ENCODE measurements at regions not wholly inside any gene's neighbourhood (a gene's known extent, or its start where the extent isn't known, plus 50 kb on each side); places are given as distances from the start of the nearest gene placed in this dataset.

DNA sequence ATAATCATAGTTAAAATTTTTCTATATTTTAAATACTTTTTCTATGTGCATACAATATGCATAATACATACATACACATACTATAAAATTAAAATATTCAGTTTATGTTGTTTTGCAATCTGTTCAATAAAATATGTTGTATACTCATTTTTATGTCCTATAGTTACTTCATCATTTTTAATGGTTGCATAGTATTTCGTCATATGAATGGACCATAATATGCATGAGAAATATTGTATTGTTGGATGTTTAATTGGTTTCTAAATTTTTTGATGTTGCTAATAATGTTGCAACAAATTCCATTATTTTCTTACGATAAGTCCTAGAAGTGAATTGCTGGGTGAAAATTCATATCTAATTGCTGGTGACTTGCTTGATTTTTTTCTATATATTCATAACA lies 211.5 kb upstream of the GCFC2 start:
- ATAC-seq: no peak
- WGBS (ENCODE audit: insufficient coverage, low coverage, low lambda C conversion rate, missing lambda C conversion rate): 79% methylated on average over 2 of the region's 2 CpGs
- no peak overlapping the region for H3K4me3 ChIP-seq
- no peaks in the 10 kb centered on the region for H3K4me1 ChIP-seq
- no peaks in the 10 kb centered on the region for H3K36me3 ChIP-seq
- H3K9me3 ChIP-seq: no peaks in the 10 kb centered on the region
- no peaks in the 10 kb centered on the region for H3K27me3 ChIP-seq
- intact Hi-C loops (cut with DNase I): no loop called here
- H3K27ac ChIP-seq: no peak overlapping the region
- DNase-seq: no peak
- no peak for TF ChIP-seq POLR2A (IDR thresholded peaks at IDR 0.05)
- TF ChIP-seq, protein P1, sequence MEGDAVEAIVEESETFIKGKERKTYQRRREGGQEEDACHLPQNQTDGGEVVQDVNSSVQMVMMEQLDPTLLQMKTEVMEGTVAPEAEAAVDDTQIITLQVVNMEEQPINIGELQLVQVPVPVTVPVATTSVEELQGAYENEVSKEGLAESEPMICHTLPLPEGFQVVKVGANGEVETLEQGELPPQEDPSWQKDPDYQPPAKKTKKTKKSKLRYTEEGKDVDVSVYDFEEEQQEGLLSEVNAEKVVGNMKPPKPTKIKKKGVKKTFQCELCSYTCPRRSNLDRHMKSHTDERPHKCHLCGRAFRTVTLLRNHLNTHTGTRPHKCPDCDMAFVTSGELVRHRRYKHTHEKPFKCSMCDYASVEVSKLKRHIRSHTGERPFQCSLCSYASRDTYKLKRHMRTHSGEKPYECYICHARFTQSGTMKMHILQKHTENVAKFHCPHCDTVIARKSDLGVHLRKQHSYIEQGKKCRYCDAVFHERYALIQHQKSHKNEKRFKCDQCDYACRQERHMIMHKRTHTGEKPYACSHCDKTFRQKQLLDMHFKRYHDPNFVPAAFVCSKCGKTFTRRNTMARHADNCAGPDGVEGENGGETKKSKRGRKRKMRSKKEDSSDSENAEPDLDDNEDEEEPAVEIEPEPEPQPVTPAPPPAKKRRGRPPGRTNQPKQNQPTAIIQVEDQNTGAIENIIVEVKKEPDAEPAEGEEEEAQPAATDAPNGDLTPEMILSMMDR (IDR thresholded peaks at IDR 0.05): no peak

DNA sequence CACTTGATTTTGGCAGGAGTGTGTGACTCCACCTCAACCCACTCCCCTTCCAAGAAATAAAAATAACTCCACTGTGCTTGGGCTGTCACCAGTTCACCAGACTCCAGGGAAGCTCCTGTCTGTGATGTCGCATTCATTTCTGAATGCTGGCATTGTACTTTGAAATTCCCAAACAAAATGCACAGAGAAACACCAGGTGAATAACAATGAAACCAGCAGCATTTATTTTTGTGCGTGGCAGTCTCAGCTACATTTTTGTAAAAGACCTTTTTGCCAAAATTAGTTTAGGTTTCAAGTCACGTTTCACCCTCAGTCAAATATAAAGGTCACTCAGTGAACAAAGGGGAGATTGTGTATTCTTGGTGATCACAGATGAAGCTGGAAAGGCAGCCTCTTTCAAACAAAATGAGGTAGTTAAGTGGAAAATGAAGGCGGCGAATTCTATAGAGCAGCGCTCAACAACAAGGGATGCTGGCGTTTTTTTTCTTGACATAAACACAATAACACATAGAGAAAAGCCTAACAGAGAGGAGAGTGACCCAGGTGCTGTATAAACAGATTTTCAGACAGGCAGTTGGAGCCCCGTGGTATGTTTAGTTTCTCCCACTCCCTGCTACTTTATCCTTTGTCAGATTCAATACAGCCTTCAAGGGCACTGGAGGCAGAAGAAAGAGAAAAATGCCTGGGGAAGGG lies 210.3 kb upstream of the GCFC2 start:
- TF ChIP-seq, protein P1 (IDR thresholded peaks at IDR 0.05): no peak
- no peak for TF ChIP-seq POLR2A (IDR thresholded peaks at IDR 0.05)
- intact Hi-C loops (cut with DNase I): no loop called here
- H3K27ac ChIP-seq: no peak overlapping the region
- no peaks in the 10 kb centered on the region for H3K27me3 ChIP-seq
- no peak for DNase-seq
- no peak overlapping the region for H3K4me3 ChIP-seq
- H3K36me3 ChIP-seq: no peaks in the 10 kb centered on the region
- 37% methylated on average over 8 of the region's 8 CpGs for WGBS (ENCODE audit: insufficient coverage, low coverage, low lambda C conversion rate, missing lambda C conversion rate)
- no peaks in the 10 kb centered on the region for H3K9me3 ChIP-seq
- H3K4me1 ChIP-seq: no peaks in the 10 kb centered on the region
- ATAC-seq: no peak

DNA sequence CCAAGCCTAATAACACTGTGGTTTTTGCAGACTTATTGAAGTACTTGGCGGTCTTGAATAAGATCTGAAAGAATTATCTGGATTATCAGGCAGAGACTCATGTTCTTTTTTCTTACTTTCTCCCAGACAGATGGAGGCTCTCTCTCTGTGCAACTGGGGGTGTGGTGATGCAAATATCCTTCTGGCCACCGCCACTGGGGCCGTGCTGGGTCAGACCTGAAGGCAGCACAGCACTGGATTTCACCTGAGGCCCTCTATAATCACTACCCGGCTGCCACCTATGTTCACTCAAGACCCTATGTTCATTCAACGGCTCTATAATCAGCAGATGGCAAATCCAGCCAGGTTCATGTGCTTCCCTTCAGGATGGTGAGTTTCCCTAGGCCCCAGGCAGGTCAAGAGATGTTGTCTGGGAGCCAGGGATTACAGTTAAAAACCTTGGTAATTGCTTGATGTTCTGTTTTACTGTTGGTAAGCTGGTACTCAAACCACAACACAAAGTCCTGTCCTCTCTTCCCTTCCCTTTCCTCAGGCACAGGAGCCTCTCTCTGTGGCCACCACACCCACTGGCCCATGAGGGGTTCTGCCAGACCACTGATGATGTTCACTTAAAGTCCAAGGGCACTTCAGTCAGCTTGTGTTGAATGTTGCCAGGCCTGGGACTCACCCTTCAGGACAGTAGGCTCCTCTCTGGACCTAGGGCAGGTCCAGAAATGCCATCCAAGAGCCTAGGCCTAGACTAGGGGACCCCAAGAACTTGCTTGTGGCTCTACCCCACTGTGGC lies 205.3 kb upstream of the GCFC2 start:
- H3K9me3 ChIP-seq: no peaks in the 10 kb centered on the region

DNA sequence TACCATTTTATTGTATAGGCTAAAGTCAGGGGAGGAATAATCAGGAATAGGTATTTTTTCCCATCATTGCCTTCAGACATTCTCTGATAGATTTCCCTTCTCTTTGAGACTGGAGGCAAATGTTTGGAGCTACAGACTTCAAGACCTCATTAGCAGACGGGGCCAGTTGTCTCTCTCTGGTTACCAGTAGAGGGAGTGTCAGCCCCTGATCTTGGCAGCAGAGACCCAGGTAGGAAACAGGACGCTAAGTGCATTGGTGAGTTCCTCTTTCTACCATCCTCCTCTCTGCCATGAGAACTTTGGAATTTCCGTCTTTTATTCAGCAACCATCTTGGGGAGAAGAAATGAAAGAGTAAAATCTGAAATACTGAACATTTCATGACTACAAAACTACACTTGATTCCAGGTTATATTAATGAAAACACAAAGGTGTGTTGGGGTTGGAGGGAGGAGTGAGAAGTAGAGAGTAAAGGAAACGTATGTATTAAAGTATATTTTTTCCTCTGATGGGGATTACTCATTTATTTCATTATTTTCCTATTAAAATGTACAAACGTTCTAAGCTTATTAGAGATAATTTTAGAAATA lies 186.2 kb upstream of the GCFC2 start:
- H3K4me1 ChIP-seq: no peaks in the 10 kb centered on the region
- no peak overlapping the region for H3K27ac ChIP-seq
- no peak for DNase-seq
- no peaks in the 10 kb centered on the region for H3K27me3 ChIP-seq
- WGBS (ENCODE audit: insufficient coverage, low coverage, low lambda C conversion rate, missing lambda C conversion rate): 12% methylated on average over 5 of the region's 5 CpGs
- intact Hi-C loops (cut with DNase I): no loop called here
- ATAC-seq: peak; percentile 75 to 83 (median 81)
- TF ChIP-seq, protein P1 (IDR thresholded peaks at IDR 0.05): peak; percentile 19 to 63 (median 50)
- TF ChIP-seq POLR2A (IDR thresholded peaks at IDR 0.05): no peak
- no peaks in the 10 kb centered on the region for H3K9me3 ChIP-seq
- no peak overlapping the region for H3K4me3 ChIP-seq
- H3K36me3 ChIP-seq: no peaks in the 10 kb centered on the region

More for the DNA sequence above, 205.3 kb upstream of the GCFC2 start:
- H3K4me1 ChIP-seq: no peaks in the 10 kb centered on the region
- TF ChIP-seq, protein P1 (IDR thresholded peaks at IDR 0.05): no peak
- TF ChIP-seq POLR2A (IDR thresholded peaks at IDR 0.05): no peak
- H3K27me3 ChIP-seq: no peaks in the 10 kb centered on the region
- 58% methylated on average over 4 of the region's 5 CpGs for WGBS (ENCODE audit: insufficient coverage, low coverage, low lambda C conversion rate, missing lambda C conversion rate)
- no peak overlapping the region for H3K27ac ChIP-seq
- no peak for DNase-seq
- intact Hi-C loops (cut with DNase I): no loop called here
- no peak overlapping the region for H3K4me3 ChIP-seq
- ATAC-seq: no peak
- H3K36me3 ChIP-seq: no peaks in the 10 kb centered on the region

Measured in right lobe of liver (tissue), 6 donors.